ACHN (cell line): ENCODE measurements at regions not wholly inside any gene's neighbourhood (a gene's known extent, or its start where the extent isn't known, plus 50 kb on each side); places are given as distances from the start of the nearest gene placed in this dataset.
"Not testable (repeated sequence)": the region's sequence is repeated elsewhere in the genome, so short reads cannot be mapped to it uniquely, and the experiment has no call there.

Experiments used
- DNase-seq: peaks from one replicate; pipeline ENCODE4 v3.0.0-alpha.2; 2015
- in situ Hi-C: cut with HindIII; loops from 2 replicates; pipeline ENCODE4 v1.10.0; 2017; ENCODE audit warnings: low sequenced_read_pairs, low pct_ligation_motif_present, low pct_unique_long_range_greater_than_20kb

GRCh38 chr6:951399-952181 lies 258.7 kb upstream of the EXOC2 start:
- no peak for DNase-seq
- in situ Hi-C loops = no loop called here

GRCh38 chr6:947235-947934 lies 254.4 kb upstream of the EXOC2 start:
- no peak for DNase-seq
- in situ Hi-C loops = no loop called here

- peak; percentile 52 for DNase-seq
- in situ Hi-C loops = no loop called here
Measured at GRCh38 chr6:946546-946945, 253.6 kb upstream of the EXOC2 start.

GRCh38 chr6:939526-940252 lies 246.8 kb upstream of the EXOC2 start:
- peak; percentile 2 for DNase-seq
- in situ Hi-C loops = no loop called here

GRCh38 chr6:938916-939315 lies 246.0 kb upstream of the EXOC2 start:
- no peak for DNase-seq
- in situ Hi-C loops = no loop called here

GRCh38 chr6:938271-938905 lies 245.4 kb upstream of the EXOC2 start:
- in situ Hi-C loops = no loop called here
- no peak for DNase-seq

- no peak for DNase-seq
- in situ Hi-C loops = no loop called here
Measured at GRCh38 chr6:935582-935981, 242.6 kb upstream of the EXOC2 start.

GRCh38 chr6:934686-935085 lies 241.7 kb upstream of the EXOC2 start:
- no peak for DNase-seq
- in situ Hi-C loops = no loop called here

- DNase-seq, in situ Hi-C loops: not testable (repeated sequence)
Measured at GRCh38 chr6:931919-932318, 239.0 kb upstream of the EXOC2 start.

GRCh38 chr6:927157-927556 lies 234.2 kb upstream of the EXOC2 start:
- DNase-seq = no peak
- in situ Hi-C loops = no loop called here

- in situ Hi-C loops = no loop called here
- no peak for DNase-seq
Measured at GRCh38 chr6:925656-926213, 232.8 kb upstream of the EXOC2 start.

GRCh38 chr6:924661-925060 lies 231.7 kb upstream of the EXOC2 start:
- in situ Hi-C loops = no loop called here
- DNase-seq = no peak

GRCh38 chr6:921400-921799 lies 228.5 kb upstream of the EXOC2 start:
- in situ Hi-C loops = no loop called here
- DNase-seq = no peak

GRCh38 chr6:920512-920911 lies 227.6 kb upstream of the EXOC2 start:
- no peak for DNase-seq
- in situ Hi-C loops = no loop called here

GRCh38 chr6:919500-919899 lies 226.6 kb upstream of the EXOC2 start:
- in situ Hi-C loops = no loop called here
- DNase-seq = no peak

GRCh38 chr6:917939-918338 lies 225.0 kb upstream of the EXOC2 start:
- DNase-seq = no peak
- in situ Hi-C loops = no loop called here

GRCh38 chr6:917296-917695 lies 224.4 kb upstream of the EXOC2 start:
- DNase-seq = no peak
- in situ Hi-C loops = no loop called here

- no peak for DNase-seq
- in situ Hi-C loops = no loop called here
Measured at GRCh38 chr6:916131-916530, 223.2 kb upstream of the EXOC2 start.
